ENCODE measurements at regions not wholly inside any gene's neighbourhood (a gene's known extent, or its start where the extent isn't known, plus 50 kb on each side); places are given as distances from the start of the nearest gene placed in this dataset.
A peak's percentile ranks its signal among the peaks of the same experiment; 100 is the strongest.

GRCh38 chr2:221096706-221097567 is 475.2 kb downstream of the EPHA4 start:
- in situ Hi-C loops (cut with HindIII; ENCODE audit: low pct_unique_long_range_greater_than_20kb, low sequenced_read_pairs), result no loop called here
- peak; percentile 79 for DNase-seq (ENCODE audit: low read depth)

- DNase-seq (ENCODE audit: low read depth), result peak; percentile 65
- in situ Hi-C loops (cut with HindIII; ENCODE audit: low pct_unique_long_range_greater_than_20kb, low sequenced_read_pairs), result no loop called here
Observed at GRCh38 chr2:221097568-221097915, 474.6 kb downstream of the EPHA4 start.

GRCh38 chr2:221097949-221098348 is 474.2 kb downstream of the EPHA4 start:
- in situ Hi-C loops (cut with HindIII; ENCODE audit: low pct_unique_long_range_greater_than_20kb, low sequenced_read_pairs), result no loop called here
- DNase-seq (ENCODE audit: low read depth), result no peak

- in situ Hi-C loops (cut with HindIII; ENCODE audit: low pct_unique_long_range_greater_than_20kb, low sequenced_read_pairs), result no loop called here
Observed at GRCh38 chr2:221100467-221101089, 471.5 kb downstream of the EPHA4 start.

GRCh38 chr2:221102896-221103688 is 469.0 kb downstream of the EPHA4 start:
- DNase-seq (ENCODE audit: low read depth), result no peak
- in situ Hi-C loops (cut with HindIII; ENCODE audit: low pct_unique_long_range_greater_than_20kb, low sequenced_read_pairs), result no loop called here

More at GRCh38 chr2:221100467-221101089, 471.5 kb downstream of the EPHA4 start:
- peak; percentile 89 for DNase-seq (ENCODE audit: low read depth)

GRCh38 chr2:221103930-221104329 is 468.2 kb downstream of the EPHA4 start:
- DNase-seq (ENCODE audit: low read depth), result no peak
- in situ Hi-C loops (cut with HindIII; ENCODE audit: low pct_unique_long_range_greater_than_20kb, low sequenced_read_pairs), result no loop called here

GRCh38 chr2:221104361-221104811 is 467.7 kb downstream of the EPHA4 start:
- in situ Hi-C loops (cut with HindIII; ENCODE audit: low pct_unique_long_range_greater_than_20kb, low sequenced_read_pairs), result no loop called here
- no peak for DNase-seq (ENCODE audit: low read depth)

GRCh38 chr2:221106241-221106640 is 465.9 kb downstream of the EPHA4 start:
- no peak for DNase-seq (ENCODE audit: low read depth)
- in situ Hi-C loops (cut with HindIII; ENCODE audit: low pct_unique_long_range_greater_than_20kb, low sequenced_read_pairs), result no loop called here

- in situ Hi-C loops (cut with HindIII; ENCODE audit: low pct_unique_long_range_greater_than_20kb, low sequenced_read_pairs), result no loop called here
- no peak for DNase-seq (ENCODE audit: low read depth)
Observed at GRCh38 chr2:221107424-221107823, 464.7 kb downstream of the EPHA4 start.

- peak; percentile 51 for DNase-seq (ENCODE audit: low read depth)
- in situ Hi-C loops (cut with HindIII; ENCODE audit: low pct_unique_long_range_greater_than_20kb, low sequenced_read_pairs), result no loop called here
Observed at GRCh38 chr2:221109552-221109951, 462.6 kb downstream of the EPHA4 start.

GRCh38 chr2:221111739-221112138 is 460.4 kb downstream of the EPHA4 start:
- in situ Hi-C loops (cut with HindIII; ENCODE audit: low pct_unique_long_range_greater_than_20kb, low sequenced_read_pairs), result no loop called here

GRCh38 chr2:221112744-221113143 is 459.4 kb downstream of the EPHA4 start:
- in situ Hi-C loops (cut with HindIII; ENCODE audit: low pct_unique_long_range_greater_than_20kb, low sequenced_read_pairs), result no loop called here
- no peak for DNase-seq (ENCODE audit: low read depth)

More at GRCh38 chr2:221111739-221112138, 460.4 kb downstream of the EPHA4 start:
- DNase-seq (ENCODE audit: low read depth), result no peak

GRCh38 chr2:221115944-221116343 is 456.2 kb downstream of the EPHA4 start:
- in situ Hi-C loops (cut with HindIII; ENCODE audit: low pct_unique_long_range_greater_than_20kb, low sequenced_read_pairs), result no loop called here
- no peak for DNase-seq (ENCODE audit: low read depth)

GRCh38 chr2:221120643-221121042 is 451.5 kb downstream of the EPHA4 start:
- in situ Hi-C loops (cut with HindIII; ENCODE audit: low pct_unique_long_range_greater_than_20kb, low sequenced_read_pairs), result no loop called here
- DNase-seq (ENCODE audit: low read depth), result no peak

- in situ Hi-C loops (cut with HindIII; ENCODE audit: low pct_unique_long_range_greater_than_20kb, low sequenced_read_pairs), result no loop called here
- DNase-seq (ENCODE audit: low read depth), result no peak
Observed at GRCh38 chr2:221123396-221123795, 448.7 kb downstream of the EPHA4 start.

GRCh38 chr2:221124532-221125240 is 447.4 kb downstream of the EPHA4 start:
- DNase-seq (ENCODE audit: low read depth), result no peak

GRCh38 chr2:221125691-221126090 is 446.4 kb downstream of the EPHA4 start:
- DNase-seq (ENCODE audit: low read depth), result no peak
- in situ Hi-C loops (cut with HindIII; ENCODE audit: low pct_unique_long_range_greater_than_20kb, low sequenced_read_pairs), result no loop called here

More at GRCh38 chr2:221124532-221125240, 447.4 kb downstream of the EPHA4 start:
- in situ Hi-C loops (cut with HindIII; ENCODE audit: low pct_unique_long_range_greater_than_20kb, low sequenced_read_pairs), result no loop called here

- DNase-seq (ENCODE audit: low read depth), result no peak
- in situ Hi-C loops (cut with HindIII; ENCODE audit: low pct_unique_long_range_greater_than_20kb, low sequenced_read_pairs), result no loop called here
Observed at GRCh38 chr2:221129657-221130056, 442.4 kb downstream of the EPHA4 start.
